Upper lobe of left lung (tissue), 6 donors: ENCODE measurements at regions not wholly inside any gene's neighbourhood (a gene's known extent, or its start where the extent isn't known, plus 50 kb on each side); places are given as distances from the start of the nearest gene placed in this dataset.

ENCODE experiments used
- ATAC-seq, 2 donors: fragments of 200-7000 bp; cut with Tn5 transposase; one replicate each; pipeline ENCODE4 v1.9.1; 2022; ENCODE audit warnings: mild to moderate bottlenecking in 2 of 2, moderate library complexity in 2 of 2; ENCODE audit not compliant: low FRiP score in 2 of 2
- DNase-seq, 2 donors: peaks; one replicate each; pipeline ENCODE4 v3.0.0-alpha.2; 2019 to 2020
- H3K27ac ChIP-seq, 4 donors: fragments of 200-600 bp; sonication (generic); one replicate each; pipeline ENCODE4 v1.5.1; 2016 to 2019
- H3K27me3 ChIP-seq, 4 donors: fragments of 200-600 bp; sonication (generic); one replicate each; pipeline ENCODE4 v1.5.1; 2017 to 2019
- H3K36me3 ChIP-seq, 4 donors: fragments of 200-600 bp; sonication (generic); one replicate each; pipeline ENCODE4 v1.5.1; 2016 to 2019
- H3K4me1 ChIP-seq, 4 donors: fragments of 200-600 bp; sonication (generic); one replicate each; pipeline ENCODE4 v1.5.1; 2018 to 2019
- H3K4me3 ChIP-seq, 4 donors: fragments of 200-600 bp; sonication (generic); one replicate each; pipeline ENCODE4 v1.5.1; 2017 to 2019; ENCODE audit warnings: mild to moderate bottlenecking in 2 of 4, moderate library complexity in 1 of 4
- H3K9me3 ChIP-seq, 4 donors: fragments of 200-600 bp; sonication (generic); one replicate each; pipeline ENCODE4 v1.5.1; 2018 to 2019
- EP300 ChIP-seq, 4 donors: sonication (generic); formaldehyde crosslinking; IDR thresholded peaks; one replicate each; pipeline ENCODE4 v1.5.1; 2017; ENCODE audit warnings: antibody characterized with exemption in 4 of 4, control low read depth in 2 of 4
- POLR2A ChIP-seq, 4 donors: fragments of 450-650 bp; IDR thresholded peaks; one replicate each; pipeline ENCODE4 v1.5.1; 2016 to 2017; ENCODE audit warnings: antibody characterized with exemption in 4 of 4, mild to moderate bottlenecking in 2 of 4
- POLR2AphosphoS5 ChIP-seq, 2 donors: sonication (generic); formaldehyde crosslinking; IDR thresholded peaks; one replicate each; pipeline ENCODE4 v1.5.1; 2017; ENCODE audit warnings: antibody characterized with exemption in 2 of 2
- WGBS, 2 donors: methylation state at CpG; one replicate each; pipeline ENCODE4 v1.1.5; 2017 to 2018; 5-methylcytosine and 5-hydroxymethylcytosine counted together
- TF ChIP-seq, protein P1 (sequence below), 6 experiments: fragments of 450-650 bp in 4 of 6; fragments of 200-600 bp in 2 of 6; sonication (generic) in 2 of 6; IDR thresholded peaks; one replicate each; pipeline ENCODE4 v1.5.1; 2016 to 2019; ENCODE audit warnings: antibody characterized with exemption in 6 of 6
- donor health status: DM: no; HTN: no; CAD: no; lungs with moderate emphysema.
- donor health status: DM: no; HTN: yes; CAD: no; lungs with severe emphysema.

DNA sequence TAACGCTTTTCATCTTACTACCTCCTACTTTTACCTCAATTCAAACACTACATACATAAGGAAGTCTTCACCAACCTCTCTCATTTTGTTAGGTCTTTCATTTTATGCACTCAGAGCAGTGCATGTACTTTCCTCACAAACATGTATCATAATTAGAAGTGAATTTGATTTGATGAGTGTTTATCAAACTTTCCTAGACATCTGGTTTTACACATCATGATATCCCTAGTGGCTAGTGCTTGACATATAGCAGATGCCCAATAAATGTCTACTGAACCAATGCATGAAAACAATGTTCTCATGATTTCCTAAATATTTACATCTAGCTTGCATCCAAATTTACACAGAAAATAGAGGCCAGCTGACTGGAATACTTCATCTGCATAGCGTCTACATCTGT is 323.4 kb upstream of the KIF2B start:
- Histone ChIP-seq H3K27ac (no peak overlapping the region), H3K36me3 (no peaks in the 10 kb centered on the region), H3K4me1 (no peaks in the 10 kb centered on the region), H3K9me3 (no peaks in the 10 kb centered on the region), H3K27me3 (no peaks in the 10 kb centered on the region), H3K4me3 (no peak overlapping the region)
- 65 to 72% methylated on average over 2 of the region's 2 CpGs for WGBS, 2 donors
- ATAC-seq (no peak), DNase-seq (no peak)
- TF ChIP-seq, protein P1, sequence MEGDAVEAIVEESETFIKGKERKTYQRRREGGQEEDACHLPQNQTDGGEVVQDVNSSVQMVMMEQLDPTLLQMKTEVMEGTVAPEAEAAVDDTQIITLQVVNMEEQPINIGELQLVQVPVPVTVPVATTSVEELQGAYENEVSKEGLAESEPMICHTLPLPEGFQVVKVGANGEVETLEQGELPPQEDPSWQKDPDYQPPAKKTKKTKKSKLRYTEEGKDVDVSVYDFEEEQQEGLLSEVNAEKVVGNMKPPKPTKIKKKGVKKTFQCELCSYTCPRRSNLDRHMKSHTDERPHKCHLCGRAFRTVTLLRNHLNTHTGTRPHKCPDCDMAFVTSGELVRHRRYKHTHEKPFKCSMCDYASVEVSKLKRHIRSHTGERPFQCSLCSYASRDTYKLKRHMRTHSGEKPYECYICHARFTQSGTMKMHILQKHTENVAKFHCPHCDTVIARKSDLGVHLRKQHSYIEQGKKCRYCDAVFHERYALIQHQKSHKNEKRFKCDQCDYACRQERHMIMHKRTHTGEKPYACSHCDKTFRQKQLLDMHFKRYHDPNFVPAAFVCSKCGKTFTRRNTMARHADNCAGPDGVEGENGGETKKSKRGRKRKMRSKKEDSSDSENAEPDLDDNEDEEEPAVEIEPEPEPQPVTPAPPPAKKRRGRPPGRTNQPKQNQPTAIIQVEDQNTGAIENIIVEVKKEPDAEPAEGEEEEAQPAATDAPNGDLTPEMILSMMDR (IDR thresholded peaks at IDR 0.05) = no peak
- no peak for TF ChIP-seq POLR2AphosphoS5 (IDR thresholded peaks at IDR 0.05)
- TF ChIP-seq POLR2A (IDR thresholded peaks at IDR 0.05) = no peak

DNA sequence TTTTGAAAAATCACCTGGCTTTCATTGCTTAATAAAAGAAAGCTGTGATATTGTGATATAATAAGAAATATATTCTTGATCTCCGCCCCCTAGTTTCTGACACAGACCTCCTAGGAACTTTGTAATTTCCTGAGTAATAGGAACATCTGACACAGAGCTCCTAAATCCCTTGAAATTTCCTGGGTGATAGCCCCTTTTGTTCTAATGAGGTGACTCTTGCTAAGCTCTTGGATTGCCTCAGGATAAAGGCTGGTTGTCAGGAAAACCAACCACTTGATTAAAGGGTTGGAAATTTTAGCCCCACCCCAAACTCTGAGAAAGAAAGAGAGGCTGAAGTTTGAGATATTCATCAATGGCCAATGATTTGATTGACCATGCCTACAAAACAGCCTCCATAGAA is 326.4 kb upstream of the KIF2B start:
- TF ChIP-seq POLR2AphosphoS5 (IDR thresholded peaks at IDR 0.05) (no peak), EP300 (IDR thresholded peaks at IDR 0.05) (no peak), POLR2A (IDR thresholded peaks at IDR 0.05) (no peak)
- TF ChIP-seq, protein P1 (IDR thresholded peaks at IDR 0.05) = no peak
- no peaks in the 10 kb centered on the region for H3K36me3 ChIP-seq
- no peak for DNase-seq
- H3K4me1 ChIP-seq = no peaks in the 10 kb centered on the region
- no peak overlapping the region for H3K4me3 ChIP-seq
- H3K27ac ChIP-seq = no peak overlapping the region
- no peaks in the 10 kb centered on the region for H3K27me3 ChIP-seq
- no peak for ATAC-seq
- whole genome bisulfite sequencing, 2 donors = 73 to 88% methylated on average over 1 of the region's 1 CpG
- H3K9me3 ChIP-seq = no peaks in the 10 kb centered on the region

DNA sequence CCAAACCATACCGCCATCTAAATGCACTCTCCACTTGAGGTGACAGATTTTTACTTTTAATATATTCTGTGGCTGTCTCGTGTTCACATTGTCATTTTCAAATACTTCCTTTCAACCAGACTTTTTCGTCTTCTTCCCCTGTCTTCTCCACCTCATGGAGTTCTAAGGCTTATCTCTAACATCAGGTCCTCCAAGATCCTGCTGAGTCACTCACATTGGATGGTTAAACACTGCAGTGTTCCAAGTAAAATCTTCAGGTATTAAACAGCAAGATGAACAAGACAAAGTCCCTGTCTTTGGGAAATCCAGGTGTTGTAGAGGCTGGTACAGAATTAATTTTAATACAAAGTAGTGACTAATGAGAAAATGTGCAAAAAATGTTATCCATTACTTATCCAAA is 330.2 kb upstream of the KIF2B start:
- Histone ChIP-seq H3K4me3 (no peak overlapping the region), H3K27me3 (no peaks in the 10 kb centered on the region), H3K36me3 (no peaks in the 10 kb centered on the region), H3K4me1 (no peaks in the 10 kb centered on the region), H3K27ac (no peak overlapping the region), H3K9me3 (no peaks in the 10 kb centered on the region)
- 60 to 68% methylated on average over 3 of the region's 3 CpGs for WGBS, 2 donors
- ATAC-seq (no peak), DNase-seq (no peak)
- TF ChIP-seq EP300 (IDR thresholded peaks at IDR 0.05) (no peak), POLR2A (IDR thresholded peaks at IDR 0.05) (no peak), POLR2AphosphoS5 (IDR thresholded peaks at IDR 0.05) (no peak)
- TF ChIP-seq, protein P1 (IDR thresholded peaks at IDR 0.05) = no peak

DNA sequence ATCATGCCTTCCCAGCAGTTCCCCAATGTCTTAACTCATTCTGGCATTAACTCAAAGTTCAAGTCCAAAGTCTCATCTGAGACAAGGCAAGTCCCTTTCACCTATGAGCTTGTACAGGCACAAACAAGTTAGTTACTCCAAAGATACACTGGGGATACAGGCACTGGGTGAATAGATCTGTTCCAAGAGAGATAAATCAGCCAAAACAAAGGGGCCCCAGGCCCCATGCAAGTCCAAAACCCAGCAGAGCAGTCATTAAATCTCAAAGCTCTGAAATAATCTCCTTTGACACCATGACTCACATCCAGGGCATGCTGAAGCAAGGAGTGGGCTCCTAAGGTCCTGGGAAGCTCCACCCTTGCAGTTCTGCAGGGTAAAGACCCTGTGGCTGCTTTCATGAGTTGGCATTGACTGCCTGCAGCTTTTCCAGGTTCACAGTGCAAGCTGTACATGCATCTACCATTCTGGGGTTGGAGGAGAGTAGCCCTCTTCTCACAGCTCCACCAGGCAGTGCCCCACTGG is 332.2 kb upstream of the KIF2B start:
- DNase-seq (no peak), ATAC-seq (no peak)
- no peak overlapping the region for H3K27ac ChIP-seq
- H3K9me3 ChIP-seq = no peaks in the 10 kb centered on the region
- H3K36me3 ChIP-seq = no peaks in the 10 kb centered on the region
- TF ChIP-seq POLR2A (IDR thresholded peaks at IDR 0.05) (no peak), EP300 (IDR thresholded peaks at IDR 0.05) (no peak), POLR2AphosphoS5 (IDR thresholded peaks at IDR 0.05) (no peak)
- TF ChIP-seq, protein P1 (IDR thresholded peaks at IDR 0.05) = no peak
- no peaks in the 10 kb centered on the region for H3K4me1 ChIP-seq
- H3K27me3 ChIP-seq = no peaks in the 10 kb centered on the region
- H3K4me3 ChIP-seq = no peak overlapping the region

DNA sequence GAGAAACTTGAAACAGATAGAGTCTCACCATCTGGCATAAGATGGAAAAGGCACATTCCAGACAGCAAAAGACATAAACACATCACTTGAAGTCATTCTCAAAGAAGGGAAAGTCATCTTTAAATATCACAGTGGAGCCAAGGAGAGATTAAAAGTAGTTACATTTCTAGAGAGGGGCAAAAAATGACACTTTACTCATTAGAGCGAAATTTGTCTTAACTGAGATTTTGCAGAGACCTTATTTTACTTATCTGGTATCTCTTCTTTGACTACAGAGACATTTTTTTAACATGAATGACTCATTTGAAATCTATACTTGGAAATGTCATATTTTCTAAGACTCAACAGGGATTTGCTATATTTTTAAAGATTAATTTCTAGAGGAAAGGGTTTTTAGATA is 339.0 kb upstream of the KIF2B start:
- no peak overlapping the region for H3K4me3 ChIP-seq
- DNase-seq = no peak
- ATAC-seq = no peak
- 40% methylated on average over 1 of the region's 1 CpG for WGBS, 2 donors
- H3K4me1 ChIP-seq = no peaks in the 10 kb centered on the region
- no peaks in the 10 kb centered on the region for H3K9me3 ChIP-seq
- no peaks in the 10 kb centered on the region for H3K36me3 ChIP-seq
- H3K27me3 ChIP-seq = no peaks in the 10 kb centered on the region
- TF ChIP-seq POLR2A (IDR thresholded peaks at IDR 0.05) = no peak
- TF ChIP-seq POLR2AphosphoS5 (IDR thresholded peaks at IDR 0.05) = no peak
- TF ChIP-seq EP300 (IDR thresholded peaks at IDR 0.05) = no peak
- TF ChIP-seq, protein P1 (IDR thresholded peaks at IDR 0.05) = no peak
- no peak overlapping the region for H3K27ac ChIP-seq
